Peyer's patch (tissue), 4 donors: ENCODE measurements at regions not wholly inside any gene's neighbourhood (a gene's known extent, or its start where the extent isn't known, plus 50 kb on each side); places are given as distances from the start of the nearest gene placed in this dataset.

Source experiments
- DNase-seq, 3 donors: peaks; one replicate each; pipeline ENCODE4 v3.0.0-alpha.2; 2017 to 2019
- H3K27ac ChIP-seq, 4 donors: fragments of 200-600 bp; sonication (generic); one replicate each; pipeline ENCODE4 v1.5.1; 2016 to 2019
- H3K27me3 ChIP-seq, 2 donors: fragments of 200-600 bp; sonication (generic); one replicate each; pipeline ENCODE4 v1.5.1; 2019
- H3K36me3 ChIP-seq, 3 donors: fragments of 200-600 bp; sonication (generic); one replicate each; pipeline ENCODE4 v1.5.1; 2016 to 2019
- H3K4me1 ChIP-seq, 4 donors: fragments of 200-600 bp; sonication (generic); one replicate each; pipeline ENCODE4 v1.5.1; 2016 to 2019
- H3K4me3 ChIP-seq, 4 donors: fragments of 200-600 bp; sonication (generic); 1 replicate in 3 of 4; 2 replicates in 1 of 4; pipeline ENCODE4 v1.5.1; 2016 to 2019; ENCODE audit warnings: mild to moderate bottlenecking in 1 of 4
- H3K9me3 ChIP-seq, 4 donors: fragments of 200-600 bp; sonication (generic); one replicate each; pipeline ENCODE4 v1.5.1; 2016 to 2019; ENCODE audit warnings: mild to moderate bottlenecking in 1 of 4
- POLR2A ChIP-seq, 2 donors: fragments of 450-650 bp; IDR thresholded peaks; one replicate each; pipeline ENCODE4 v1.5.1; 2017; ENCODE audit warnings: antibody characterized with exemption in 2 of 2, mild to moderate bottlenecking in 2 of 2, moderate library complexity in 2 of 2
- TF ChIP-seq, protein P1 (sequence below), 6 experiments: fragments of 450-650 bp in 4 of 6; fragments of 200-600 bp in 2 of 6; sonication (generic) in 1 of 6; IDR thresholded peaks; one replicate each; pipeline ENCODE4 v1.5.1; 2017 to 2019; ENCODE audit warnings: antibody characterized with exemption in 6 of 6, mild to moderate bottlenecking in 3 of 6, moderate library complexity in 1 of 6

DNA sequence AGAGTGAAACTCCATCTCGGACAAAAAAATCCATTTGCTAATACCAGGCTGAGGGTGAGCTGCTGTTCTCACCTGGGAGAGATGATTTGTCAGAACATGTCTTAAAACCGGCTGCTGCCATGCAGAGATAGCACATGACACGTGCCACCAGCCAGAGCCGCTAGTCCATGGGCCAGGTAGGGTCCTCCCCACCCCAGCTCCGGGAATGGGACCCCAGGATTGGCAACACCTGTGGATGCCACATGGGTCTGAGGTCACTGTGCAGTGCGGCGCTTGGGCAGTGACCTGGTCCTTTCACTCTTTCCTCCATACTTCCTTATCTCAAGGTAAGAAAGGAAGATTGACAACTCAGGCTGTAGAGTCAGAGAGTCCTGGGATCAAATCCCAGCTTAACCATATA, 393.3 kb upstream of the TNRC6C start:
- TF ChIP-seq, protein P1, sequence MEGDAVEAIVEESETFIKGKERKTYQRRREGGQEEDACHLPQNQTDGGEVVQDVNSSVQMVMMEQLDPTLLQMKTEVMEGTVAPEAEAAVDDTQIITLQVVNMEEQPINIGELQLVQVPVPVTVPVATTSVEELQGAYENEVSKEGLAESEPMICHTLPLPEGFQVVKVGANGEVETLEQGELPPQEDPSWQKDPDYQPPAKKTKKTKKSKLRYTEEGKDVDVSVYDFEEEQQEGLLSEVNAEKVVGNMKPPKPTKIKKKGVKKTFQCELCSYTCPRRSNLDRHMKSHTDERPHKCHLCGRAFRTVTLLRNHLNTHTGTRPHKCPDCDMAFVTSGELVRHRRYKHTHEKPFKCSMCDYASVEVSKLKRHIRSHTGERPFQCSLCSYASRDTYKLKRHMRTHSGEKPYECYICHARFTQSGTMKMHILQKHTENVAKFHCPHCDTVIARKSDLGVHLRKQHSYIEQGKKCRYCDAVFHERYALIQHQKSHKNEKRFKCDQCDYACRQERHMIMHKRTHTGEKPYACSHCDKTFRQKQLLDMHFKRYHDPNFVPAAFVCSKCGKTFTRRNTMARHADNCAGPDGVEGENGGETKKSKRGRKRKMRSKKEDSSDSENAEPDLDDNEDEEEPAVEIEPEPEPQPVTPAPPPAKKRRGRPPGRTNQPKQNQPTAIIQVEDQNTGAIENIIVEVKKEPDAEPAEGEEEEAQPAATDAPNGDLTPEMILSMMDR (IDR thresholded peaks at IDR 0.05): no peak
- TF ChIP-seq POLR2A (IDR thresholded peaks at IDR 0.05): no peak

DNA sequence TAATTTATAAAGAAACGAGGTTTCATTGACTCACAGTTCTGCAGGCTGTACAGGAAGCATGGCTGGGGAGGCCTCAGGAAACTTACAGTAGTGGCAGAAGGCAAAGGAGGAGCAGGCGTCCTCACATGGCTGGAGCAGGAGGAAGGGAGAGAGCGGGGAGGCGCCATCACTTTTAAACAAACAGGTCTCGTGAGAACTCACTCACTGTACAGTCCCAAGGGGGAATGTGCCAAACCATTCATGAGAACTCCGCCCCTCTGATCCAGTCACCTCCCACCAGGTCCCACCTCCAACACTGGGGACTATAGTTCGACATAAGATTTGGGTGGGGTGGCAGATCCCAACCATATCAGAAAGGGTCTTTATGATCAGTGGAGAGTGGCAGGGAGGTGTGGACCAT, 392.4 kb upstream of the TNRC6C start:
- Histone ChIP-seq H3K27ac (no peak overlapping the region), H3K4me1 (peaks cover 0 to 3% (median under 1%) of the 10 kb centered on the region in 4 donors), H3K27me3 (no peaks in the 10 kb centered on the region), H3K4me3 (no peak overlapping the region), H3K36me3 (no peaks in the 10 kb centered on the region), H3K9me3 (no peaks in the 10 kb centered on the region)
- peak in 1 of 3 donors; percentile 31 for DNase-seq
- TF ChIP-seq POLR2A (IDR thresholded peaks at IDR 0.05): no peak
- TF ChIP-seq, protein P1 (IDR thresholded peaks at IDR 0.05): no peak

More for the DNA sequence above, 393.3 kb upstream of the TNRC6C start:
- H3K27ac ChIP-seq: no peak overlapping the region
- H3K4me1 ChIP-seq: no peaks in the 10 kb centered on the region
- no peaks in the 10 kb centered on the region for H3K9me3 ChIP-seq
- no peak overlapping the region for H3K4me3 ChIP-seq
- H3K27me3 ChIP-seq: no peaks in the 10 kb centered on the region
- no peaks in the 10 kb centered on the region for H3K36me3 ChIP-seq
- DNase-seq: peak in 1 of 3 donors; percentile 34

DNA sequence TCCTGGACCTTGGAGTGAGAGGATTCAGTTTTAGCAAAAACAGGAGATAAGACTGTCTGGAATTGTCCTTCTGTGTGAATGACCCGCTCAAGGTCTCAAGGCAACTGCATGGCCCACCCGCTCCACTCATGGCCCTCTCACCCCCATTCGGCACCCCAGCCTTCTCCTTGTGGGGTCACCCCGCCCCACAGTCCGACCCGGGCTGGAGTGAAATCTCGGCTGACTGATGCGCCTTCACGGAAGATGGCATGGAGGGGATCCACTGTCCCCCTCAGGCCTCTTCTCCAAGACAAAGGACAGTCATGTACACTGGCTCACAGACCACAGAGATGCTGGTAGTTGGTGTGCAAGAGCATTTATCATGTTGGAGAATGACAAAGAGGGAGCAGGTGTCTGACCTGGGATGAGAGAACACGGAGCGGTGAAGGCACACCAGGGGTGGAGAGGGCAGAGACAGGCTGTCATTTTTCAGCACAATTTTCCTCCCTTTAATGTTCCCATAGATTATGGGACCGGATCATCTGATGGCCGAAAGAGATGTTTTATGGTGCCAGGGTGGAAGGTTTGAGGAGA, 391.9 kb upstream of the TNRC6C start:
- Histone ChIP-seq H3K4me1 (peaks cover 0 to 8% (median 4%) of the 10 kb centered on the region in 4 donors), H3K9me3 (no peaks in the 10 kb centered on the region), H3K27ac (no peak overlapping the region), H3K36me3 (no peaks in the 10 kb centered on the region), H3K4me3 (no peak overlapping the region), H3K27me3 (no peaks in the 10 kb centered on the region)
- TF ChIP-seq, protein P1 (IDR thresholded peaks at IDR 0.05): no peak
- TF ChIP-seq POLR2A (IDR thresholded peaks at IDR 0.05): no peak
- DNase-seq: peak in 1 of 3 donors; percentile 22

DNA sequence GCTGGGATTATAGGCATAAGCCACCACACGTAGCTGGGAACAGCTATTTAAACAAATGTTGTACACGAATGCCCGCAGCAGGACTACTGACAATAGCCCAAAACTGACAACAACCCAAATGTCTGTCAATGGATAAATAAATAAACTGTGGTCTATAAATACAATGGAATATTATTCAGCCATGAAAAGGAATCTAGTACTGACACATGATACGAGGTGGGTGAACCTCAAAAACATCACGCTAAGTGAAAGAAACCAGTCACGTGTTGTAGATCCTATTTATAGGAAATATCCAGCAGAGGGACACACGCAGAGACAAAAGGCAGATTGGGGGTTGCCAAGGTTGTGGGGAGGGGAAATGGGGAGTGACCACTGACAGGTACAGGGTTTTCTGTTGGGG, 390.0 kb upstream of the TNRC6C start:
- H3K9me3 ChIP-seq: no peaks in the 10 kb centered on the region
- peaks cover 0 to 9% (median 5%) of the 10 kb centered on the region in 4 donors for H3K4me1 ChIP-seq
- H3K36me3 ChIP-seq: no peaks in the 10 kb centered on the region
- no peaks in the 10 kb centered on the region for H3K27me3 ChIP-seq
- no peak overlapping the region for H3K27ac ChIP-seq
- DNase-seq: no peak
- H3K4me3 ChIP-seq: no peak overlapping the region
- no peak for TF ChIP-seq POLR2A (IDR thresholded peaks at IDR 0.05)
- TF ChIP-seq, protein P1 (IDR thresholded peaks at IDR 0.05): no peak

DNA sequence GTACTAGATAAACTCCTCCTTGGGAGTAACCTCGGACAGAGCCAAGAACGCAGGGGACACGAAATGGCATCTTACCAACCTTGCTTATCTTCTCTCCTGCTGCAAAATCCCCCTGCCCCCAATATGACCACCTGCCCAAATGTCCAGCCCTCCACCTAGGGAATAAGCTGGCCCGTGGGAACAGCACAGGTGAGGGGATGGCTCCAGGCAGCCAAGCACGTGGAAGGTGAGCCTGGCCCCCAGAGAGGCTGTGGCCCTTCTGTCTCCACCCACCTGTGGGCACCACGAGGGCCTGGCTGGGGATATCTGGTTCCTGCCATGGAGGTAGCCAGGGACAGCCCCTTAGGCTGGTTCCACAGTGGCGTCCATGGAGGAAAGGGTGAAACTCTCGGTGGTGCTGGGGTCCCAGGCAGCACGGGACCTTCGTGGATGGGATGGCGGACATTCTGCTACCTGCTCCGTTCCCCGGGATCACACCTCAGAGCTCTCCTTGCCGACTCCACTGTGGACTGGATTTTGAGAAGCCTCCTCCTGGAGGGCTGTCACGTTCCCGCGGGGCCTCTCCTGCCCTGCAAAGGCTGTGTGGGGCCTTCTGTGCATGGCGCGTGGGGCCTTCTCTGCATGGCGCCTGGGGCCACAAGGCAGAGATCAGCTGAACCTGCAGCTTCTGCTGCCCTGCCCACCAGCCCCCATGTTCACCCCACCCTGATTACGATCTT, 388.5 kb upstream of the TNRC6C start:
- Histone ChIP-seq H3K36me3 (no peaks in the 10 kb centered on the region), H3K4me1 (peaks cover 0 to 9% (median 5%) of the 10 kb centered on the region in 4 donors), H3K9me3 (no peaks in the 10 kb centered on the region), H3K4me3 (no peak overlapping the region), H3K27me3 (no peaks in the 10 kb centered on the region), H3K27ac (no peak overlapping the region)
- peak in 1 of 3 donors; percentile 27 for DNase-seq
- TF ChIP-seq POLR2A (IDR thresholded peaks at IDR 0.05): no peak
- TF ChIP-seq, protein P1 (IDR thresholded peaks at IDR 0.05): no peak
